ENCODE measurements at regions not wholly inside any gene's neighbourhood (a gene's known extent, or its start where the extent isn't known, plus 50 kb on each side); places are given as distances from the start of the nearest gene placed in this dataset.

DNA sequence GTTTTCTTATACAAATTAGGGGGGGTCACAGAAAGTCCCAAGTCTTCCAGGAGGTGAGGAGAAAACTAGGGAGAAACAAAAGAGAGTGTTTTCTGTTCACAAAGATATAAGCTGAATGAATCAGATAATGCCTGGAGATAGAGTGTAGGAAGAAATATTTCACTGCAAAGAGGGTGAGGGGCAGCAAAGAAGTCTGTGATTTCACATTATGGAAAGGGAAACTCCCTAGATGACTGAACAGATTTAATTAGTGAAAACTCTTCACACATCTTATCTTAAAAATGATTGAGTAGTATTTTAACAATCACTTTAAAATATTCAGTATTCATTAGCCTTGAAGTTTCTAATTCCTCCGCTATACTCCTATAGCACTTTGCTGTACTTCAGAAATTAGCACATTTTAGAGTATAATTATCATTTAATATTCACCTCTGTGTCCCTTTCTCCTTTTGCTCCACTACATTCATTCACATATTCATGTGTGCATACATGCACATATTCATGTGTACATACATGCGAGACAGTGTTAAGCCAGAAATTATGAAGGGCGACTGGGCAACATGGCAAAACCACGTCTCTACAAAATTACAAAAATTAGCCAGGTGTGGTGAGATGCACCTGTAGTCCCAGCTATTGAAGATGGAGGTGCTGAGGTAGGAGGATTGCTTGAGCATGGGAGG, 332.2 kb downstream of the HTR1A start:
- TF ChIP-seq, protein P1, sequence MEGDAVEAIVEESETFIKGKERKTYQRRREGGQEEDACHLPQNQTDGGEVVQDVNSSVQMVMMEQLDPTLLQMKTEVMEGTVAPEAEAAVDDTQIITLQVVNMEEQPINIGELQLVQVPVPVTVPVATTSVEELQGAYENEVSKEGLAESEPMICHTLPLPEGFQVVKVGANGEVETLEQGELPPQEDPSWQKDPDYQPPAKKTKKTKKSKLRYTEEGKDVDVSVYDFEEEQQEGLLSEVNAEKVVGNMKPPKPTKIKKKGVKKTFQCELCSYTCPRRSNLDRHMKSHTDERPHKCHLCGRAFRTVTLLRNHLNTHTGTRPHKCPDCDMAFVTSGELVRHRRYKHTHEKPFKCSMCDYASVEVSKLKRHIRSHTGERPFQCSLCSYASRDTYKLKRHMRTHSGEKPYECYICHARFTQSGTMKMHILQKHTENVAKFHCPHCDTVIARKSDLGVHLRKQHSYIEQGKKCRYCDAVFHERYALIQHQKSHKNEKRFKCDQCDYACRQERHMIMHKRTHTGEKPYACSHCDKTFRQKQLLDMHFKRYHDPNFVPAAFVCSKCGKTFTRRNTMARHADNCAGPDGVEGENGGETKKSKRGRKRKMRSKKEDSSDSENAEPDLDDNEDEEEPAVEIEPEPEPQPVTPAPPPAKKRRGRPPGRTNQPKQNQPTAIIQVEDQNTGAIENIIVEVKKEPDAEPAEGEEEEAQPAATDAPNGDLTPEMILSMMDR (IDR thresholded peaks at IDR 0.05) = no peak
- TF ChIP-seq POLR2A (IDR thresholded peaks at IDR 0.05) = no peak

All from lower leg skin (tissue), 3 donors.